CD14-positive monocyte (primary cell): ENCODE measurements at regions not wholly inside any gene's neighbourhood (a gene's known extent, or its start where the extent isn't known, plus 50 kb on each side); places are given as distances from the start of the nearest gene placed in this dataset.

Experiments used
- DNase-seq, 3 donors: peaks; one replicate each; pipeline ENCODE4 v3.0.0-alpha.2; 2011 to 2022
- H2AFZ ChIP-seq: 2 replicates; pipeline ENCODE4 v1.6.0; 2012; ENCODE audit warnings: mild to moderate bottlenecking, low read depth, low read length, inconsistent platforms; ENCODE audit not compliant: insufficient read depth, poor library complexity, severe bottlenecking
- H3K27ac ChIP-seq, 2 donors: 1 replicate in 1 of 2; 2 replicates in 1 of 2; pipeline ENCODE4 v1.5.1; 2012 to 2013; ENCODE audit warnings: low read length in 2 of 2, control low read depth in 1 of 2, inconsistent platforms in 1 of 2, low read depth in 1 of 2, mild to moderate bottlenecking in 1 of 2
- H3K27me3 ChIP-seq, 2 donors: one replicate each; pipeline versions ENCODE4 v1.6.0 to v1.6.1; 2011 to 2013; ENCODE audit warnings: low read length in 2 of 2; ENCODE audit not compliant: control insufficient read depth in 2 of 2, insufficient read depth in 2 of 2
- H3K36me3 ChIP-seq, 2 donors: replicated peaks in 1 of 2; 1 replicate in 1 of 2; 2 replicates in 1 of 2; pipeline versions ENCODE4 v1.5.1 to v1.6.1; 2012 to 2013; ENCODE audit warnings: low read length in 2 of 2, control low read depth in 1 of 2, inconsistent platforms in 1 of 2, mild to moderate bottlenecking in 1 of 2; ENCODE audit not compliant: insufficient read depth in 2 of 2, control insufficient read depth in 1 of 2
- H3K4me1 ChIP-seq, 2 donors: 1 replicate in 1 of 2; 2 replicates in 1 of 2; pipeline versions ENCODE4 v1.5.1 to v1.6.1; 2012 to 2013; ENCODE audit warnings: low read length in 2 of 2, control low read depth in 1 of 2, inconsistent platforms in 1 of 2, mild to moderate bottlenecking in 1 of 2, moderate library complexity in 1 of 2; ENCODE audit not compliant: insufficient read depth in 2 of 2, control insufficient read depth in 1 of 2
- H3K4me2 ChIP-seq: replicated peaks from 2 replicates; pipeline ENCODE3; 2012; ENCODE audit warnings: low read length, moderate library complexity, mild to moderate bottlenecking; ENCODE audit not compliant: poor library complexity, severe bottlenecking; ENCODE audit errors: extremely low read depth
- H3K4me3 ChIP-seq, 3 experiments: fragments of 200-600 bp in 1 of 3; sonication (generic) in 1 of 3; replicated peaks in 1 of 3; 1 replicate in 2 of 3; 2 replicates in 1 of 3; pipeline ENCODE4 v1.5.1; 2011 to 2013; ENCODE audit warnings: low read length in 3 of 3, mild to moderate bottlenecking in 3 of 3, control low read depth in 2 of 3, low read depth in 2 of 3, inconsistent platforms in 1 of 3, moderate library complexity in 1 of 3
- H3K79me2 ChIP-seq: 2 replicates; pipeline ENCODE4 v1.6.0; 2012; ENCODE audit warnings: mild to moderate bottlenecking, control low read depth, inconsistent platforms, low read length, moderate library complexity; ENCODE audit not compliant: insufficient read depth
- H3K9ac ChIP-seq: 2 replicates; pipeline ENCODE4 v1.6.0; 2017; ENCODE audit warnings: low read length, mild to moderate bottlenecking; ENCODE audit not compliant: insufficient read depth, poor library complexity, severe bottlenecking
- H3K9me3 ChIP-seq, 2 donors: replicated peaks in 1 of 2; 1 replicate in 1 of 2; 2 replicates in 1 of 2; pipeline versions ENCODE4 v1.5.1 to v1.6.1; 2012 to 2013; ENCODE audit warnings: low read length in 2 of 2, control low read depth in 1 of 2; ENCODE audit not compliant: control insufficient read depth in 1 of 2, insufficient read depth in 1 of 2
- H4K20me1 ChIP-seq: 2 replicates; pipeline ENCODE4 v1.6.0; 2012; ENCODE audit warnings: mild to moderate bottlenecking, low read length, control low read depth, moderate library complexity; ENCODE audit not compliant: insufficient read depth
- H3K27ac Mint-ChIP-seq, 7 donors: one replicate each; pipeline ENCODE4 v1.8.0; 2020; ENCODE audit warnings: mild to moderate bottlenecking in 7 of 7, mixed read lengths in 7 of 7, moderate library complexity in 6 of 7, inconsistent platforms in 2 of 7
- H3K27me3 Mint-ChIP-seq, 3 donors: one replicate each; pipeline ENCODE4 v1.8.0; 2021 to 2022; ENCODE audit warnings: low read depth in 3 of 3, mild to moderate bottlenecking in 3 of 3, mixed read lengths in 3 of 3, moderate library complexity in 3 of 3, inconsistent platforms in 1 of 3
- H3K36me3 Mint-ChIP-seq, 2 donors: one replicate each; pipeline ENCODE4 v1.8.0; 2020; ENCODE audit warnings: mixed read lengths in 2 of 2, inconsistent platforms in 1 of 2, mild to moderate bottlenecking in 1 of 2
- H3K4me1 Mint-ChIP-seq: one replicate; pipeline ENCODE4 v1.8.0; 2020; ENCODE audit warnings: mild to moderate bottlenecking, mixed read lengths
- H3K4me3 Mint-ChIP-seq, 2 donors: one replicate each; pipeline ENCODE4 v1.8.0; 2020; ENCODE audit warnings: mild to moderate bottlenecking in 2 of 2, mixed read lengths in 2 of 2, moderate library complexity in 1 of 2
- H3K9me3 Mint-ChIP-seq, 7 donors: one replicate each; pipeline ENCODE4 v1.8.0; 2020 to 2022; ENCODE audit warnings: mixed read lengths in 7 of 7, mild to moderate bottlenecking in 6 of 7, moderate library complexity in 6 of 7, inconsistent platforms in 2 of 7
- CTCF ChIP-seq: fragments of 200-600 bp; IDR thresholded peaks from one replicate; pipeline ENCODE4 v1.8.0; 2022; ENCODE audit warnings: antibody characterized with exemption, mild to moderate bottlenecking
- WGBS: methylation state at CpG from one replicate; pipeline ENCODE4 v1.1.5; 2013; ENCODE audit warnings: missing lambda C conversion rate; ENCODE audit not compliant: insufficient coverage; 5-methylcytosine and 5-hydroxymethylcytosine counted together
- intact Hi-C, 2 donors: fragments of 100-400 bp; cut with micrococcal nuclease; formaldehyde crosslinking; loops; one replicate each; pipeline versions ENCODE4 v1.15.0 to v1.15.1; 2023

- H3K79me2 ChIP-seq: no peaks in the 10 kb centered on the region
- H2AFZ ChIP-seq: no peak overlapping the region
- H3K9me3 ChIP-seq: no peaks in the 10 kb centered on the region
- H3K9ac ChIP-seq: no peak overlapping the region
- no peak overlapping the region for H3K4me3 ChIP-seq
- no peaks in the 10 kb centered on the region for H3K4me1 ChIP-seq
- Mint-ChIP-seq H3K4me3 (no peak overlapping the region), H3K9me3 (peaks cover 0 to 4% (median 0%) of the 10 kb centered on the region in 7 donors), H3K27ac (no peak overlapping the region), H3K27me3 (peaks cover 0 to 2% (median 0%) of the 10 kb centered on the region in 3 donors), H3K36me3 (no peaks in the 10 kb centered on the region), H3K4me1 (no peaks in the 10 kb centered on the region)
- no peaks in the 10 kb centered on the region for H3K27me3 ChIP-seq
- WGBS: no CpG with 5 or more reads among the region's 3 CpGs
- H3K36me3 ChIP-seq: no peaks in the 10 kb centered on the region
- H3K4me2 ChIP-seq: no peak overlapping the region
- intact Hi-C loops: no loop called here
- no peak for TF ChIP-seq CTCF
- H4K20me1 ChIP-seq: no peaks in the 10 kb centered on the region
- no peak overlapping the region for H3K27ac ChIP-seq
- no peak for DNase-seq
These were observed 165.2 kb upstream of the DOCK10 start for GRCh38 chr2:225207471-225207870.

GRCh38 chr2:225207043-225207442 lies 164.8 kb upstream of the DOCK10 start:
- Histone ChIP-seq H3K9me3 (no peaks in the 10 kb centered on the region), H3K4me1 (no peaks in the 10 kb centered on the region), H3K27me3 (no peaks in the 10 kb centered on the region), H3K4me2 (no peak overlapping the region), H3K4me3 (no peak overlapping the region), H4K20me1 (no peaks in the 10 kb centered on the region), H3K36me3 (no peaks in the 10 kb centered on the region), H3K27ac (no peak overlapping the region), H2AFZ (no peak overlapping the region), H3K9ac (no peak overlapping the region), H3K79me2 (no peaks in the 10 kb centered on the region)
- H3K27ac Mint-ChIP-seq: no peak overlapping the region
- no peak for DNase-seq
- no peaks in the 10 kb centered on the region for H3K27me3 Mint-ChIP-seq
- no peaks in the 10 kb centered on the region for H3K4me1 Mint-ChIP-seq
- WGBS: no CpG with 5 or more reads among the region's 1 CpG
- intact Hi-C loops: no loop called here
- no peak for TF ChIP-seq CTCF
- peaks cover 0 to 4% (median 0%) of the 10 kb centered on the region in 7 donors for H3K9me3 Mint-ChIP-seq
- no peaks in the 10 kb centered on the region for H3K36me3 Mint-ChIP-seq
- H3K4me3 Mint-ChIP-seq: no peak overlapping the region
